Astrocyte (in vitro differentiated cells and primary cell): ENCODE measurements at regions not wholly inside any gene's neighbourhood (a gene's known extent, or its start where the extent isn't known, plus 50 kb on each side); places are given as distances from the start of the nearest gene placed in this dataset.
A peak's percentile ranks its signal among the peaks of the same experiment; 100 is the strongest.

Experiments
- DNase-seq: peaks from one replicate; pipeline ENCODE4 v3.0.0-alpha.2; 2010; ENCODE audit warnings: low read depth
- FAIRE-seq: peaks from 2 replicates; lab custom pipeline; 2011; peaks lifted over from hg19 to GRCh38; lab: Jason Lieb, UNC
- H2AFZ ChIP-seq: 2 replicates; pipeline ENCODE4 v1.6.0; 2012; ENCODE audit warnings: low read depth, low read length, inconsistent platforms
- H3K27ac ChIP-seq: 2 replicates; pipeline ENCODE4 v1.5.1; 2011; ENCODE audit warnings: low read depth, low read length, inconsistent platforms
- H3K27me3 ChIP-seq: 2 replicates; pipeline ENCODE4 v1.6.0; 2011; ENCODE audit warnings: low read length, inconsistent platforms; ENCODE audit not compliant: insufficient read depth
- H3K36me3 ChIP-seq: 2 replicates; pipeline ENCODE4 v1.5.1; 2011; ENCODE audit warnings: low read length, inconsistent platforms; ENCODE audit not compliant: insufficient read depth
- H3K4me1 ChIP-seq: 2 replicates; pipeline ENCODE4 v1.5.1; 2011; ENCODE audit warnings: low read length, inconsistent platforms; ENCODE audit not compliant: insufficient read depth
- H3K4me2 ChIP-seq: 2 replicates; pipeline ENCODE4 v1.6.0; 2012; ENCODE audit warnings: low read length, inconsistent platforms
- H3K4me3 ChIP-seq: 2 replicates; pipeline ENCODE4 v1.5.1; 2011; ENCODE audit warnings: low read depth, mild to moderate bottlenecking, low read length, inconsistent platforms; ENCODE audit not compliant: insufficient read depth
- H3K79me2 ChIP-seq: 2 replicates; pipeline ENCODE4 v1.6.0; 2012; ENCODE audit warnings: mild to moderate bottlenecking, low read length, inconsistent platforms; ENCODE audit not compliant: insufficient read depth
- H3K9ac ChIP-seq: 2 replicates; pipeline ENCODE4 v1.6.0; 2012; ENCODE audit warnings: mild to moderate bottlenecking, low read length, inconsistent platforms
- H3K9me3 ChIP-seq: 2 replicates; pipeline ENCODE4 v1.5.1; 2012; ENCODE audit warnings: low read depth, mild to moderate bottlenecking, low read length, inconsistent platforms; ENCODE audit not compliant: insufficient read depth
- H4K20me1 ChIP-seq: 2 replicates; pipeline ENCODE4 v1.6.0; 2012; ENCODE audit warnings: low read length, inconsistent platforms; ENCODE audit not compliant: insufficient read depth
- H3K27ac Mint-ChIP-seq: one replicate; pipeline ENCODE4 v1.8.0; 2021; ENCODE audit warnings: mild to moderate bottlenecking, mixed read lengths; ENCODE audit not compliant: unreplicated experiment
- H3K27me3 Mint-ChIP-seq: one replicate; pipeline ENCODE4 v1.8.0; 2021; ENCODE audit warnings: low read depth, mixed read lengths; ENCODE audit not compliant: unreplicated experiment
- H3K36me3 Mint-ChIP-seq: one replicate; pipeline ENCODE4 v1.8.0; 2021; ENCODE audit warnings: low read depth, mixed read lengths; ENCODE audit not compliant: unreplicated experiment
- H3K4me1 Mint-ChIP-seq: one replicate; pipeline ENCODE4 v1.8.0; 2021; ENCODE audit warnings: low read depth, mixed read lengths; ENCODE audit not compliant: unreplicated experiment
- H3K4me3 Mint-ChIP-seq: one replicate; pipeline ENCODE4 v1.8.0; 2021; ENCODE audit warnings: mild to moderate bottlenecking, moderate library complexity, mixed read lengths; ENCODE audit not compliant: unreplicated experiment
- H3K9me3 Mint-ChIP-seq: one replicate; pipeline ENCODE4 v1.8.0; 2021; ENCODE audit warnings: mild to moderate bottlenecking, mixed read lengths; ENCODE audit not compliant: unreplicated experiment
- CTCF ChIP-seq: IDR thresholded peaks from 2 replicates; pipeline ENCODE4 v1.5.1; 2011; ENCODE audit warnings: low read depth, mild to moderate bottlenecking, inconsistent platforms, low read length, moderate library complexity; ENCODE audit not compliant: insufficient read depth
- EZH2 ChIP-seq: IDR thresholded peaks from 2 replicates; pipeline ENCODE4 v1.6.1; 2012; ENCODE audit warnings: mild to moderate bottlenecking, low read length, inconsistent platforms; ENCODE audit not compliant: insufficient read depth

DNA sequence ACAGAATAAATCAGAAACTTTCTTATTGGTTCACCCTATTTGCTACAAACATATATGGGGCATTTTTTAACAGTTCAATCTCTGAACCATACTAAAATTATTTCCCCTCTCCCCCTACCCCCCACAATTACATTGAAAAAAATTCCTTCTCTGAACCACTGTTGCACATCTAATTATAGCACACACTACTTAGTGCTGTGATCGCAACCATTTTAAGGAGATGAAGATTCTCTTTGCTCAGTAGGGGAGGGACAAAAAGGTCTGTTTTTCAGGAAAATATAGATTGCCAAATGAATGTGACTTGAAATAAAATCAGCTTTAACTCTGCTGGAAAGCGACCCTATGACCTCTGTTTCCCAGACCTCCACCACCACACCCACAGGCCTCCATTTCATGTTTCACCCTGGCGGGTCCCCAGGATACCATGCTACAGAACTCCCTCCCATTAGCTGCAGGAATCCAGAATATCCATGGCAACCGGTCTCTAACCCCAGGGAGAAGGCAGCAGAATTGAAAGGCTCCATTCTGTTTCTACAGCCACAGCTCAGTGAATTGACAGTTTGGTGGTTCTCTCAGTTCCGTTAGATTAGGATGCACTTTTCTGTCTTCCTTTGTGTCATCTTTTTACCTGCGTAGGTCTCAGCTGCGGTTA is 286.3 kb downstream of the TBC1D4 start:
- Mint-ChIP-seq H3K27me3 (no peaks in the 10 kb centered on the region), H3K36me3 (no peaks in the 10 kb centered on the region), H3K9me3 (peaks cover 4% of the 10 kb centered on the region), H3K4me1 (peaks cover 21% of the 10 kb centered on the region), H3K4me3 (no peak overlapping the region), H3K27ac (peak overlapping the region; percentile 56)
- H3K4me1 ChIP-seq = no peaks in the 10 kb centered on the region
- FAIRE-seq = no peak
- no peak overlapping the region for H3K9ac ChIP-seq
- H3K79me2 ChIP-seq = no peaks in the 10 kb centered on the region
- H2AFZ ChIP-seq = no peak overlapping the region
- no peaks in the 10 kb centered on the region for H3K36me3 ChIP-seq
- H4K20me1 ChIP-seq = no peaks in the 10 kb centered on the region
- TF ChIP-seq CTCF (no peak), EZH2 (no peak)
- no peak overlapping the region for H3K27ac ChIP-seq
- no peak overlapping the region for H3K4me3 ChIP-seq
- H3K27me3 ChIP-seq = no peaks in the 10 kb centered on the region
- H3K4me2 ChIP-seq = peak overlapping the region; percentile 16
- DNase-seq = no peak
- H3K9me3 ChIP-seq = no peaks in the 10 kb centered on the region

DNA sequence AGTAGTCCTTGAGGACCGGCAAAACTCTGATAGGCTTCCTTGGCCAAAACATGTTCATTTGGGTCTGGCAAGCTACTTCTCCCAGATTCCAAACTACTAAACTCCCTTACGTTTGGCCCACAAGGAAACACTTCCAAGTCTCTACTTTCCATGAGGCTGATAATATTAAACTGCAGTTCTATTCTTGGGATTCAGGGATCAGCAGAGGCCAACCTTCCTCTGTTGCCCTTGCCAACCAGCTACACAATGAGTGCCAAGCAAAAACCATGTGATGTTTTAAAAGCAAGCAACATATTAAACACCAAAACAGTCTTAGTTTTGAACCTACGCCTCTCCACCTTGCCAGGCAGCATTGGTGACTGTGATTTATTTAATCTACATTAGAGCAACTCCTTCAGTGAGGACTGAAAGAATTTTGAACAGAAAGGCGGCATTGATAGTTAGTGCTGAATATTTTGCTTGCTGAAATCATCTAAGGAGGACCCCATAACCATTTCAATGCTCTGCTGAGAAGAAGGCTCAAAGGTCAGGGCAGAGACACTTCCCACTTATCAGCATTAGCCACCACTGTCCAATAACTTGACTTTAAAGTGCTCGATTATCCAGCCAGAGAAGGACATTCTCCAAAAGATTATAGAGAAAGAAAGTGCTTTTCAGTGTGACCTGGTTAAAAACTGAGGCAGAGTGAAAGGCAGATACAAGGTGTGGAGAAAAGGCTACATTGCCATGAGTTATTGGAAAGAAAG is 287.1 kb downstream of the TBC1D4 start:
- no peaks in the 10 kb centered on the region for H3K27me3 Mint-ChIP-seq
- Histone ChIP-seq H4K20me1 (no peaks in the 10 kb centered on the region), H3K4me2 (no peak overlapping the region), H3K36me3 (no peaks in the 10 kb centered on the region), H3K27ac (no peak overlapping the region), H2AFZ (no peak overlapping the region), H3K4me1 (no peaks in the 10 kb centered on the region), H3K9me3 (no peaks in the 10 kb centered on the region), H3K27me3 (no peaks in the 10 kb centered on the region), H3K9ac (no peak overlapping the region), H3K79me2 (no peaks in the 10 kb centered on the region), H3K4me3 (no peak overlapping the region)
- H3K4me1 Mint-ChIP-seq = peaks cover 21% of the 10 kb centered on the region
- FAIRE-seq (no peak), DNase-seq (no peak)
- TF ChIP-seq EZH2 = no peak
- TF ChIP-seq CTCF = no peak
- H3K9me3 Mint-ChIP-seq = peaks cover 4% of the 10 kb centered on the region
- H3K4me3 Mint-ChIP-seq = no peak overlapping the region
- H3K27ac Mint-ChIP-seq = no peak overlapping the region
- no peaks in the 10 kb centered on the region for H3K36me3 Mint-ChIP-seq

- Mint-ChIP-seq H3K36me3 (peaks cover 9% of the 10 kb centered on the region), H3K4me1 (peaks cover 15% of the 10 kb centered on the region), H3K4me3 (no peak overlapping the region), H3K27me3 (no peaks in the 10 kb centered on the region), H3K9me3 (peaks cover 19% of the 10 kb centered on the region), H3K27ac (no peak overlapping the region)
- no peak overlapping the region for H3K4me3 ChIP-seq
- H3K27me3 ChIP-seq = no peaks in the 10 kb centered on the region
- peaks cover 12% of the 10 kb centered on the region for H3K9me3 ChIP-seq
- H3K36me3 ChIP-seq = no peaks in the 10 kb centered on the region
- H4K20me1 ChIP-seq = no peaks in the 10 kb centered on the region
- H3K4me1 ChIP-seq = peaks cover 11% of the 10 kb centered on the region
- H3K27ac ChIP-seq = no peak overlapping the region
- no peak overlapping the region for H3K4me2 ChIP-seq
- TF ChIP-seq CTCF (no peak), EZH2 (no peak)
- no peak for FAIRE-seq
- no peak overlapping the region for H3K9ac ChIP-seq
- H2AFZ ChIP-seq = no peak overlapping the region
- H3K79me2 ChIP-seq = no peaks in the 10 kb centered on the region
- no peak for DNase-seq
Measured at GRCh38 chr13:75186379-75186778, 295.6 kb downstream of the TBC1D4 start.
